Inferior parietal cortex (tissue), 1 donor: ENCODE measurements at regions not wholly inside any gene's neighbourhood (a gene's known extent, or its start where the extent isn't known, plus 50 kb on each side); places are given as distances from the start of the nearest gene placed in this dataset.
"Not testable (repeated sequence)": the region's sequence is repeated elsewhere in the genome, so short reads cannot be mapped to it uniquely, and the experiment has no call there.

Experiments used
- DNase-seq: peaks from one replicate; pipeline ENCODE4 v3.0.0-alpha.2; 2016; ENCODE audit errors: extremely low spot score

DNA sequence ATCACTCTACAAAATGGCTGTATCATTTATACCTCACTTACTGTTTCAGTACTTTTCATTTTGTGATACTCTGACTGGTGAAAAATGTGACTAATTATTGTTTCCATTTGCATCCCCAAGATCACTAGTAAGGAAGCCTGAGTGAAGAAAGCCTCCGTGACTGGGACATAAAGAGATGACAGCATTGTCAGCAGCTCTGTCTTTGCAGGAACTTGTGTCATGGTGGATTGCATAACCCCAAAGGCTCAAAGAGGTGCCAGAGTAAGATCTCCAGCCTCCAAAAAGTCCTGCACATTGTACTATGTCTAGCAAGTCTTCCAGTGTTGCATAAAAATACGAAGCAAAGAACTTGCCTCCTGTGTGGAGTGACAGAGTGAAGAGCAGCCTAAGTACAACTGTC, 187.5 kb upstream of the CRIM1 start:
- no peak for DNase-seq

DNA sequence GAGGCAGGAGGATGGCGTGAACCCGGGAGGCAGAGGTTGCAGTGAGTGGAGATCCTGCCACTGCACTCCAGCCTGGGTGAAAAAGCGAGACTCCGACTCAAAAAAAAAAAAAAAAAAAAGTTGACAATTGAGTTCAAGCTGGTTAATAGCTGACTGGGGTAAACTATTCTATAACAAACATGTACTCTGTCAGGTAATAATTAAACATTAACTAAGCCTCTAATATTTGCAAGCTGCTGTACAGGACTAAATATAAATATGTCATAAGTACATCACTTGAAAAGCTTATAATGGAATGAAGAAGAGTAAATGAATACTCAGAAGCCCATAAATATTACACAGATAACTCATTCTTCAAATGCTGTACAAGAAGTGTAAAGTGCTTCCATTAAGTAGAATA, 190.4 kb upstream of the CRIM1 start:
- DNase-seq, result no peak

DNA sequence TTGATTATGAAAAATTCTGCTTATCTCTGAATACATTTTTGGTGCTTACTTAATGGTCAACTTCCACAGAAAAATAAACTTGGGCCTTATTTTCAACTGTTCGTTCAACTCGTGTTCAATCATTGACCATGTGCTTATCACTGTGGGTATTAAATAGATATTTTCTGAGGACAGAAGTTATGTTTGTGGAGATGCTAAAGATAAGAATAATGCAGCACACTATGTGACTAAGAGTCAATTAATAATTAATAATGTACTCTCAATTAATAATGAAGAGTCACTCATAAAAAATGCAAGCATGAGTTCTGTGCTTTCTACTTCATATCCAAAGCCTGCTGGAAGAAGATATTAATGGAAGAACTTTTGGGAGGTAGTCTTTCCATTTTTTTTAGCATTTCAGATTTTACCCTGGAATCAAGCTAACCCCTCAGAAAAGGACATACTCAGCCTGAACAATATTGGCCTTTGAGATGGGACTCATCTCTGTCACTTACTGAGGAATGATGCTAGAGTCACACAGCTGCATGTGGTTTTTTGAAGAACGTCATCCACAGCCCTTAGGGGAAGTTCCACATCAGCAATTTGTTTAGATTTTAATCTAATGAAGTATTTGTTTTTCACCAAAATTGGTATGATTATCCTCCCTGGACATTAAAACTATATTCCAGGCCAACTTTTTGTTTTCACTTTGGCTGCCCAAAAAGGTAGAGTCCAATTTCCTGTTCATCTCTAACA, 191.9 kb upstream of the CRIM1 start:
- DNase-seq, result no peak

GRCh38 chr2:36157093-36157492, 198.5 kb upstream of the CRIM1 start:
- DNase-seq, result not testable (repeated sequence)

- DNase-seq, result no peak
These were observed 207.7 kb upstream of the CRIM1 start for GRCh38 chr2:36147670-36148390.

DNA sequence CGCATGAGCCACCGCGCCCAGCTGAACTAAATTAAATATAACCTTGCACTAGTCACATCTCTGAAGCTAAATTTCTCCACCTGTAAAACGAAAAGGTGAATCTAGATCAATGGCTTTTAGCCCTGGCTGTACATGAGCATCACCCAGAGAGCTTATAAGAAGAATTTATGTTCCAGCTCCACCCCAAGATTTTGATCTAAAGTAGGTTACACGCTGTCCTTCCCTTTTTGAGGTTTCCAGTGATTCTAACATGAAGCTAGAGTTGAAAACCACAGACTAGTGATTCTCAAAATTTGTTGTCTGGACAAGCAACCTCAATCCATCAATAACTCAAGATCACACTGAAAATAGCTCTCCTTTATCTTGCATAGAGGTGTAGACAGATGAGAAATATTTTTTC, 208.8 kb upstream of the CRIM1 start:
- DNase-seq, result no peak

- no peak for DNase-seq
These were observed 215.2 kb upstream of the CRIM1 start for GRCh38 chr2:36140391-36140790.

DNA sequence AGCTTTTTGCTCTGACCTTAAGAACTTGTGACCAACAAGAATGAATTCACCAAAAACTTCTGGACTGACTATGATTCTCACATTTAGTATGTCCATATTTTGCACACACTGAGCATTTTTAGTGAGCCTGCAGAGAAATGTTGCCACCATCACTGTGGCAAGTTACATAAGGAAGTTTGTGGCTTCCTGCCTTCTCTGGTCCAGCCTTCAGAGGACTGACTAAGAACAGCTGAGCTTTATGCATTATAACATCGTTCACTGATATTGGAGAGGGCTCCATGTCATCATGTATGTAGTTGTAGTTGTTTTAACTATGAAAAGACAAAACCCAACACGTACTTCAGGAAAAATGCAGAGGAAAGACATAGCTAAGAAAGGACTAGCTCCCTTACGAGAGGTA, 218.0 kb upstream of the CRIM1 start:
- DNase-seq, result no peak

- no peak for DNase-seq
These were observed 221.3 kb upstream of the CRIM1 start for GRCh38 chr2:36134281-36134680.

DNA sequence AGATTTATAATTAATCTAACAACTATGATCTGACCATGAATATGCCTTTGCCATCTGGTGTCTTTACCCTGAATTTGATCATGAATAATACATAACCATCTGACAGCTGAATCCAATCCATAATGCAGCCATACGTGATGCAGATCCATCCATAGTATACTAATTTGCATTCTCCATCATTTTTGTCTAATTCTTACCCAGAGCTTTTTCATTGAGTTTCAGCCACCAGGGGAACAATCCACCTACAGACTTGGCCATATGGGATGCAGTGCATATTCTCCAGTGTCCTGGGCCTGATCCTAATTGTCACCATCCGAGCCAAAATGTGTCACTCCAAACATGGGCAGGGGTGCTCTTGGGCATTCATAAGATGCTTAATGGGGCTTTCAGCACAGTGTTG, 227.2 kb upstream of the CRIM1 start:
- DNase-seq, result no peak

DNA sequence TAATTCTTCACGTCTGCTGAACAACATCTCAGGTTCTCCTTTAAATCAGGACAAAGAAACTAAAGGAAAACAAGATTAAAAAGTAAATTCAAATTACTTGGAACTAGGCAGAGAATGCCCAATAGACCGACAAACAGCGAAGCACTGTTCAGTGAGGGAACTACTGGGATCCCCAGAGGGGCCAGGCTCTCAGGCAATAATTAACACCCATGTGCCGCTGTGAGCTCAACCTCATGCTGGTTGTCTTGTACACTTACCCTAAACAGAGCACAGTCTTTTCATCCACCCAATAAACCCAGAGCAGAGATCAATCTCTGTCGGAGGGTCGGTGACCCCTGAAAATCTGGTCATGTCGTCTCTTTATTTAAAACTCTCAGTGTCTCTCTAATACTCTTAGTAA, 229.9 kb upstream of the CRIM1 start:
- DNase-seq, result no peak

GRCh38 chr2:36123995-36124394, 231.6 kb upstream of the CRIM1 start:
- no peak for DNase-seq

DNA sequence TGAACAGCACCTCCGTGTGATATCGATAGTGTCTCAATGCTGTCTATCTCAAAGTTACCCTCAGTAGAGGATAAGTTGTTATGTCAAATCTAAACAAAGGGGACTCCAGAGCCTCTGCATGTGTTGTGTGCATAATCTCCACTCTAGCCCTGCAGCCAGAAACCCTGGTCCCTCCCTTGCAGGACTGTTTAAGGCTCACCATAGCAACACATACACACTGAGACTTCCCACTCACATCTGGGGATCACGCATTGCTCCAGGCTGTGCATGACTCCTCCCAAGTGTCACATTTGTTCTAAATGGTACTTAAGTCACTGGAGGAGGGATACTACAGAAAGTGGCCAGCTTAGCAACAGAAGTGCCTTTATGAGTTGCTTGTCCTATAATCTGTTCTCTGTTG, 258.6 kb upstream of the CRIM1 start:
- DNase-seq, result no peak

GRCh38 chr2:36091844-36092741, 263.5 kb upstream of the CRIM1 start:
- DNase-seq, result not testable (repeated sequence)

DNA sequence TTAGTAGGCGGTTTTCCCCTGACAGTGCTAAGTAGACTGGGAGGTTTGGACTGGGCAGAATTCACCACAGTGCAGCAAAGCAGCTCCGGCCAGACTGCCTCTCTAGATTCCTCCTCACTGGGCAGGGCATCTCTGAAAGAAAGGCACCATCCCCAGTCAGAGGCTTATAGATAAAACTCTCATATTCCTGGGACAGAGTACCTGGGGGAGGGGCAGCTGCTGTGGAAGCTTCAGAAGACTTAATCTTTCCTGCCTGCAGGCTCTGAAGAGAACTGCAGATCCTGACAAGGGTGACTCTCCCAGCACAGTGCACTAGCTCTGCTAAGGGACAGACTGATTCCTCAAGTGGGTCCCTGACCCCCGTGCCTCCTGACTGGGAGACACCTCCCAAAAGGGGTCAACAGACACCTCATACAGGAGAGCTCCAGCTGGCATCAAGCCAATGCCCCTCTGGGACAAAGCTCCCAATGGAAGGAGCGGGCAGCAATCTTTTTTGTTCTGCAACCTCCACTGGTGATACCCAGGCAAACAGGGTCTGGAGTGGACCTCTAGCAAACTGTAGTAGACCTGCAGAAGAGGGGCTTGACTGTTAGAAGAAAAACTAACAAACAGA, 266.8 kb upstream of the CRIM1 start:
- DNase-seq, result no peak

- peak; percentile 20 for DNase-seq
These were observed 268.2 kb upstream of the CRIM1 start for GRCh38 chr2:36087344-36087743.

DNA sequence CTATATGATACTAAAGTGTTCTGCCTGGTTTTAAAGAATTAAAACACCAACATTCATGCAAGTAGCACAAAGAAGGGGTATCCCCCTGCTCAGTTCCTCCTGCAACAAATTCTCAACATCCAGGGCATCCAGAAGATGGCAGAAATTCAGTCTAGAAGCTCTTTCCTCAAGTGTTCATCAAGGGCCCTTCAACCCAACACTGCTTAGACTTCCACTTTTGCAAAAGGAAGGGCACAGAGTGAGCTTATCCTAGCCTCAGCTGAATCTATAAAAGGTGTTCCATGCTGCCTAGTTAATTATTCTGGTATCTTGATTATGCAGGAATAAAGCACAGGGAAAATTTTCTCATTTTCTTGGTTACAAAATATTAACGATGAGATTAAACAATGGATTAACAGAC, 275.8 kb upstream of the CRIM1 start:
- DNase-seq, result no peak

- no peak for DNase-seq
These were observed 281.6 kb upstream of the CRIM1 start for GRCh38 chr2:36074008-36074407.

- DNase-seq, result no peak
These were observed 283.9 kb upstream of the CRIM1 start for GRCh38 chr2:36071698-36072097.

- DNase-seq, result no peak
These were observed 286.5 kb upstream of the CRIM1 start for GRCh38 chr2:36069074-36069473.

GRCh38 chr2:36068086-36068485, 287.5 kb upstream of the CRIM1 start:
- DNase-seq, result no peak

GRCh38 chr2:36060133-36060532, 295.4 kb upstream of the CRIM1 start:
- no peak for DNase-seq
